GM12873 (cell line): ENCODE measurements at regions not wholly inside any gene's neighbourhood (a gene's known extent, or its start where the extent isn't known, plus 50 kb on each side); places are given as distances from the start of the nearest gene placed in this dataset.

Experiments
- TF ChIP-seq, protein P1 (sequence below): IDR thresholded peaks from 2 replicates; pipeline ENCODE4 v1.5.1; 2012; ENCODE audit warnings: low read depth, mild to moderate bottlenecking, moderate library complexity, low read length, control low read depth; ENCODE audit not compliant: insufficient read depth; ENCODE audit errors: missing control alignments

- TF ChIP-seq, protein P1, sequence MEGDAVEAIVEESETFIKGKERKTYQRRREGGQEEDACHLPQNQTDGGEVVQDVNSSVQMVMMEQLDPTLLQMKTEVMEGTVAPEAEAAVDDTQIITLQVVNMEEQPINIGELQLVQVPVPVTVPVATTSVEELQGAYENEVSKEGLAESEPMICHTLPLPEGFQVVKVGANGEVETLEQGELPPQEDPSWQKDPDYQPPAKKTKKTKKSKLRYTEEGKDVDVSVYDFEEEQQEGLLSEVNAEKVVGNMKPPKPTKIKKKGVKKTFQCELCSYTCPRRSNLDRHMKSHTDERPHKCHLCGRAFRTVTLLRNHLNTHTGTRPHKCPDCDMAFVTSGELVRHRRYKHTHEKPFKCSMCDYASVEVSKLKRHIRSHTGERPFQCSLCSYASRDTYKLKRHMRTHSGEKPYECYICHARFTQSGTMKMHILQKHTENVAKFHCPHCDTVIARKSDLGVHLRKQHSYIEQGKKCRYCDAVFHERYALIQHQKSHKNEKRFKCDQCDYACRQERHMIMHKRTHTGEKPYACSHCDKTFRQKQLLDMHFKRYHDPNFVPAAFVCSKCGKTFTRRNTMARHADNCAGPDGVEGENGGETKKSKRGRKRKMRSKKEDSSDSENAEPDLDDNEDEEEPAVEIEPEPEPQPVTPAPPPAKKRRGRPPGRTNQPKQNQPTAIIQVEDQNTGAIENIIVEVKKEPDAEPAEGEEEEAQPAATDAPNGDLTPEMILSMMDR = no peak
These were observed 754.4 kb upstream of the MARCKS start for GRCh38 chr6:113102761-113103160.

GRCh38 chr6:113103634-113104361, 753.3 kb upstream of the MARCKS start:
- TF ChIP-seq, protein P1 = no peak

DNA sequence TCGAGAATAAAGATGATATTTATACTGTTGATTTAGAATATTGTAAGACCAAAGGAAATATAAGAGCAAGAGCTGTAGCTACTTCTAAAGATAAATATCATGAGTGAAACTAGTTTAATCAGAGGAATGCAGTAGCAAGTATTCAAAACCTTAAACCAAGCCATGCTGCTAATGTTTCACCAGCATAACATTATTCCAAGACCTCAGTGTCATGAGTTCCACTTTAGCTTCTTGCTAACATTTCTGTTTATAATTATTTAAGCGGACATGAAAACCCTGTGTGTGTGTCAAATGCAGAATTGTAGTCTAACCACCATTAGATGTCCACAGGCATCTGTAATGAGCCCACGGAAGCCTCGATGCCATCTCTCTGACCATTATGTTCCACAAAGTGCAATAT, 752.6 kb upstream of the MARCKS start:
- TF ChIP-seq, protein P1 = no peak

DNA sequence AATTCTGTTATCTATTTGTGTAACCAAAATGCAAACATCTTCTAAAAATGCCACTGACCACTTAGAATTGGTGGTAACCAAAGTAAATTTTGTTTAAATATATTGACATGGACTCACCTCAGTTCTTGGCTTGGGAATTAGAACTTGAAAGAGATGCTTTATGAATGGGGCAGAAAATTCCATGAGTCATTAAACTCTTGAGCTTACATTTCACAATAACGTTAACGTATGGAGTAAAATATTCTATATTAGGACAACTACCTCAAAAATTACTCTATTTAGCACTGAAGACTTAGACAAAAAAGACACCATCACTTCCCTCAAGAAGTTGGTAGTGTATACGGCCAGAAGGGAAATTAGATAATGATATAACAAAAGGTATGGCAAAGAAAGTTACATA, 752.2 kb upstream of the MARCKS start:
- TF ChIP-seq, protein P1 = no peak

DNA sequence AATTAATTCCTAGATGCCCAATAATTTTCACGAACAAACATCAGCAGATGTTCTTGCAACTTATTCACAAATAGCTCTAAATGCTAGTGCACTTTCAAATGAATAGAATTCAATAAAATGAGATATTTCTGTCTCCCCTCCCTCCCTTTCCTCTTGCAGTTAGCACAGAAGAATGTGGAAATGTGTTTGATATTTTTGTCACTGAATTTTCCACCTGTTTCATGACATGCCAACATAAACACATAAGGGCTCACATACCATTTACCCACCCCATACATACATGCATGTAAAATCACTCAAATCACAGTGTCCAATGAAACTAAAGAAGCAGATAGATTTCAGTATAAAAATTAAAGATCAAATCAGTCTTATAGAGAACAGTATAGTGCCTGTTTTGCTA, 746.9 kb upstream of the MARCKS start:
- TF ChIP-seq, protein P1 = no peak

DNA sequence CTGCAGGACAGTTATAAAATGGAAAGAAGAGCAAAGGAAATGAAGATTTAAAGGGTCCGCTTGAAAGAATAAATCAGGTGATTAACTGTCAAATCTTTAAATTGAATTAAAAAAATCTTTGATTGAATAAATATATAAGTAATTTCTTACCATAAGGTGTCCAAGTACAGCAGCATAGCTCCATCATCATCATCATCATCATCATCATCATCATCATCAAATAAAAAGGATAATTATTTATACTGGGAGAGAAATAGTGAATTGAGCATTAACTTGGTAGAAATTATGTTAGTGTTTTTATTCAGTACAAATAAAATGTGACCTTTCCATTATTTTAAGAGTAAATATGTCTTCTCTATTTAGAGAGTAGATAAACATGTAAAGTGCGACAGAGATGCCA, 745.6 kb upstream of the MARCKS start:
- TF ChIP-seq, protein P1 = no peak

GRCh38 chr6:113112086-113112485, 745.1 kb upstream of the MARCKS start:
- TF ChIP-seq, protein P1 = no peak
